GM21390 (cell line): ENCODE measurements at regions not wholly inside any gene's neighbourhood (a gene's known extent, or its start where the extent isn't known, plus 50 kb on each side); places are given as distances from the start of the nearest gene placed in this dataset.

ENCODE experiments used
- ATAC-seq: cut with Tn5 transposase; IDR thresholded peaks from one replicate; pipeline ENCODE4 v1.9.1; 2021; ENCODE audit not compliant: unreplicated experiment

DNA sequence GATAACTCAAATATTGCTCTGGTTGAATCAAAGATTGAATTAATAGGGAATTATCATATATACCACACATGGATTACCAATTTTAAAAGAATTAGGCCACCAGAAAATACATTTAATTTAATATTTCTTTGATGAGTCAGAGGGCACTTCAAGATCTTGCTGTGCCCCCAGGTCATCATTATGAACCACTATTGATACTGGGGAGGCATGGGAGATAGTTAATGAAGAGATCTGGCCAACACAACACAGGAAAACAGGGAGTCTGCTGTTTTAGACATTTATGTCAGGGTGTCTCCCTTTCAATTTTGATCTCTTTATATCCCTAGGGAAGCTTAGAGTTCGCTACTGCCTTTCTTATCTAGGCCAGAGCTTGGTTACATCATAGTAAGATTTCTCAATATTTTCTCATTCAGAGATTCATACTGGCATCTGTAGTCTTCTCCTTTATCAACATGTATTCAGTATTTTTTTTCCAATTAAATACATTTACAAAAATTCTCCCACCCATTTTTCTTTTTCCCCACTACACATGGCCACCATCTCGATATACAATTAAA lies 158.3 kb upstream of the ZFHX3 start:
- no peak for ATAC-seq

DNA sequence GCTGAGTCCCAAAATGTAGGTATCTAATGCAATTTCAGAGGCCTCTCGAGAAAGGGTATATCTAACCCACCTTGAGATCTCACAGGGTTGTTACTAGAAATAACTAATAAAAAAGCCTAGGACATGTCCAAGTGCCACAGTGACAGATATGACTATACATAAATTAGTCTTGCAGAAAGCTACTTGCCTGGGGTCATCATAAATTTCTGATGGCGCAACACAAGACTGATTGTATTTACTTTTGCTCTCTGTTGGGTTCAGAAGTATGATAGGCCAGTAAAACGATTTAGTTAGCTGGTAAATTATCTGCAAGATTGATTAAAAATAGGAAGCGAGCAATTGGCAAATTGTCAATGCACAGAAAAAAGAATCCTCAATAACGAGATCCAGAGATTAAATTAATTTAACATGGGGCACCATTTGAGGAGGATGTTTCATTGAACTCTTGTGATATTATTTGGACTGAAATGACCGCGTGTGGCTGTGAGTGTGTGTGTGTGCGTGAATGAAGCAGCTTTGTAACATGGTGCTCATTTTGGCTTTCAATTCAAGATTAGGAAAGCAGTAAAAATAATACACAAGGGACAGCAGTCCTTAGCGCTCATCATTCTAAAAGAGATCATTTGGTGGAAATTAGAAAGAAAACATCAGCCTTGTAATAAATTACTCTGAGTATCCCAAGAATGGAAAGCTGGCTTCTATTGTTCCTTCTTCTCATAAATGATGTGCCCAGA lies 157.4 kb upstream of the ZFHX3 start:
- ATAC-seq, result no peak

DNA sequence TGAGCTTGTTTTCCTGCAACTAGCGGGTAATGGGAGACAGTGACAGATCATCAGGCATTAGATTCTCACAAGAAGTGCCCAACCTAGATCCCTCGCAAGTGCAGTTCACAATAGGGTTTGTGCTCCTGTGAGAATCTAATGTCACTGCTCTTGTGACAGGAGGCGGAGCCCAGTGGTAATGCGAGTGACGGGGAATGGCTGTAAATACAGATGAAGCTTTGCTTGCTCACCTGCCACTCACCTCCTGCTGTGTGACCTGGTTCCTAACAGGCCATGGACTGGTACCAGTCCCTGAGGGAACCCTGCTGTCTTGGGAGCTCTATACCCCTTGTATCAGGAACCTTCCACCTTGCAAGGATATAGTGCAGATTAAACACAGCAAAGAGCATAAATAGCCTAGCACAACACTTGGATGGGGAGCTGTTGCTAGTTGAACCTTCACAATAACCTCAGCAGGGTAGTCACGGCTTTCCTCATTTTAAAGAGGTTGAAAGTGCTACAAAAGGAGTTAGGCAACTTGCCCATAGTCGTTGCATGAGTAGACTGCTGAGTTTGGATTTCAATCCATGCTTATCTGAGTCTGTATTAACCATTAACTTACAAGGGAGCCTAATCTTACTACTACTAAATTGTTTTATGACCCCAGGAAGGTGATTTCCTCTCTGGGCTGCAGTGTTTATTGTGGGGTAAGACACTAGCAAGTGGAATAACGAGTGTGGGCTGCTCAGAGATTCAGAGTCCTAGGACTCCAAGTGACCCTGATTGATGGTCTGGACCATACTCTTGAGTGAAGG lies 156.6 kb upstream of the ZFHX3 start:
- ATAC-seq, result no peak

DNA sequence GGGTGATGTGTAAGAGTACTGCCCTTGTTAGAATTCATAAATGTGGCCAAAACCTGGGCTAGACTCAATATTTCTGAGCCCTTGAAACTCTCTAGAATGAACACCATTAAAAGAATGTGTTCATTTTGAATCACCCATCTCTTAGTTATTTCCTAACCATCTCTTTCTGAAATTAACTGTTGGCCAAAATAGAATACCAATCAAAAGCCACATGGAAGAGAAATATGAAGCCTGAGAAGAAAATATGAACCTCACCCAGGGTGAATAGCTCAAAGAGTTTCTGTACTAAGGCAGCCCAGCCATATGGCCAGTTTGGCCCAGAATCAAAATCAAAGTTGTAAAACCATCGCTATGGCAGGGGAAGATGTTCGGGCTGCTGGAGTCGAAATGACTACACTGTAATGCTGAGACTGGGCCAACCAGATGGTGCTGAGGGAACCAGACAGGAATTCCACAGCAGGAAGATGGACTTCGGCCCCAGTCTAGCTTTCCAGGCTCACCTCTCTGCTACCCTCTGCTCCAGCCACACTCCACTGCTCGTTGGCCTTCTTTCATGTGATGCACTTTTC lies 154.3 kb upstream of the ZFHX3 start:
- ATAC-seq, result no peak

DNA sequence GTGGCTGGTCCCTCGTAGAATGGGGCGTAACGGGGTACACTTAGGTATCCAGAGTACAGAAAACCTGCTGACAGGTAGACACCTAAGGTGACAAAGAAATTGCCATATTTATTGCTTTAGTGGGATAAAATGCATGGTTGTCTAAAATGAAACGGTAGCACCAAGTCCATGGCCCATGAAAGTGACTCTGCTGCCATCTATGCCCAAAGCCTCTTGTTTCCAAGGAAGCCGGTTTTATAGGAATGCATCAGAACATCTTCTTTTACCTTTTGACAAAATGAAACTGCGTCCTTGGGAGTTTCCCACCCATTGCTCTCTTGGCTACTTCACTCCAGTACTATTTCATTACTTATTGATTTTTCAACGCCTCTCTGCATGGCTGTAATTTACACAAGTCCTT lies 151.3 kb upstream of the ZFHX3 start:
- ATAC-seq, result no peak

DNA sequence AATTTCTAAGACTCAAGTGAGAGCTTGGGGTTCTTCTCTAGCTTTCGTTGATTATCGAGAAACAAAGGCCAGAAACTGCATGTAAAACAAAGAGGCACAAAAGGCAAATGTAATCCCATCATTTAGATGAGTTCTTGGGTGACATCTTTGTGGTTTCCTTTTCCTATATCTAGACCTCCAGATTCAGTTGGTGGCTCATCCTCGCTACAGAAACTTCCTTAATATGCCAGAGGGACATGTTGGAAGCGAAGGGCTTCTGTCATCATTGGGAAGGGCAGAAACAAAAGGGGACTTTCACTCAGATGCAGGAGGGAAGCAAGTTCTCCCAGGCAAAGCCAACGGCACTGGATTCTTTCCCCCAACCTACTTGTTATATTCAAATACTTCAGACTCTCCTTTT lies 150.6 kb upstream of the ZFHX3 start:
- no peak for ATAC-seq

DNA sequence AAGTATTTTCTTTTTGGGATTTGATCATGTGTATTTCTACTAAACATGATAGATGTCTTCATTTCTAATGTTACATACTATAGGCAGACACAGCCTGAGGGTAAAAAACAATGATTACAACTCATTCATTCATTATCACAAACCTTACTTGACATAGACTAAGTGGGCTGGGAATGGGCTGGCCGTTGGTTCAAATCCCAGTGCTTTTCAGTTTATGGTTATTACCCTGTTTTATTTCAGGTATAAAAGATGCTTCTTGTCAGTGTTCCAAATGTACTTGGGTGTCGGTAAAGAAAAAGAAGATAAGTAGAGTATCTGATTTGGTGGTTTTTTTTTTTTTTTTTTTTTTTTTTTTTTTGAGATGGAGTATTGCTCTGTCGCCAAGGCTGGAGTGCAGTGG lies 149.7 kb upstream of the ZFHX3 start:
- ATAC-seq, result no peak

DNA sequence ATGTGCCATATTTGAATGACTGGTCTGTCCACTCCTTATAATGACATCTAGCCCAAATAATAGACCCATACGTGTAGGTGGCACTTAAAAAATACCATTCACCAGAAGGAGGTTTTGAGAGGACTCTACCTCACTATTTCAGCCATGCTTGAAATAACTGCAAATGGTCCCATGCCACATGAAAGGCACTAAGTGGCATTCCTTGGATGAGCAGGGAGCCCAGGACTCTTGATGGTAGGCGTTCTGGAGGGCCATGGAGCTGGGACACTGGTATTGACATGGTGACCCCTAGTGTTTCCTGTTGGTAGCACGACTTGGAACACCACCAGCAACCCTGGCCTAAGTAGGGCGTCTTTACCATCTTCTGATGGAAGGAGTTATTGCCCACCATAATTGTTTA lies 148.7 kb upstream of the ZFHX3 start:
- peak; percentile 82 for ATAC-seq

DNA sequence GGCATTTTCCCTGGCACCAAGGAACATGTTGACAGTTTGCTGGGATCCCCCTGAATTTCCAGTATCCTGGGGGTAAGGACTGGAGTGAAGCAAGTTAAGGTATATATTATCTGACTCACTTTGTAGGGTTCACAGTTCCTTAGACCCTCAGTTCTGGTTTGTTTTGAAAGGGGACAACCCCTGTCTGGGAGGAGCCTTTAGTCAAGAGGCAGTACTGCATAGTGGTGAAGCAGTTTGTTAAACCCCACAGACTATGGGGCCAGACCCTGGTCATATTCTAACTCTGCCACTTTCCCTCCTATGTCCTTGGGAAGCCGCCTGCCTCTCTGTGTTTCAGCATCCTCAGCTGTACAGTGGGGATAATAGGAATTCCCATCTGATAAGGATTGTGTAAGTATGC lies 145.5 kb upstream of the ZFHX3 start:
- ATAC-seq, result no peak

DNA sequence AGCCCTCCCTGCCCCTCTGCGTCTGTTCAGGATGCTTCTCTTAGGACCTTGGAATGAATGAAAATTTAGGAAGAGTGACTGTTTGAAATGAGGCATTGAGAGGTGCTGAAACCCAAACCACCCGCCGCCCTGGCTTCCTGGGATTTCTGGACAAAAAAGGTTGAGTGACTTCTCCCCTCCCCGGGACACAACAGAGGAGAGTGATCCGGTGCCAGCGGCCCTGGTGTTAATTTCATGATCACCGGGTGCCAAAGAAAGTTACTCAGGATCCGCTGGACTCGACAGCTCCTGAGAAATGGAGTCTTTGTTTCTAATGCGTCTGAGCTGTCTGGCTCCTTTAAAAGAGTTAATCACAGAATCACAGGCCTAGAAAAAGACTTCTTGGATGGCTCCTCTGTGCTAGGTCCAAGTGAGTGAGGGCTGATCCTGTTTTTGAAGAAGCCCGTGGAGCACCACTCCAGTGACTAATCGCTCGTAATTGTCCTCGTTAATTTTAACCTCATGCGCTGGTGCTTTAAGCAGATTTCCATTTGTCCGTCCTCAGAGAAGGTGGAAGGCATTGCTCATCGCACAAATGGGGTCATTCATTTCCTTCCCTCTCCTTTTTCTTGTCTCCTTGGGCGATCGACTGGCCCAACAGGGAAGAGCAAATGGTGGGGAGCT lies 144.4 kb upstream of the ZFHX3 start:
- no peak for ATAC-seq

DNA sequence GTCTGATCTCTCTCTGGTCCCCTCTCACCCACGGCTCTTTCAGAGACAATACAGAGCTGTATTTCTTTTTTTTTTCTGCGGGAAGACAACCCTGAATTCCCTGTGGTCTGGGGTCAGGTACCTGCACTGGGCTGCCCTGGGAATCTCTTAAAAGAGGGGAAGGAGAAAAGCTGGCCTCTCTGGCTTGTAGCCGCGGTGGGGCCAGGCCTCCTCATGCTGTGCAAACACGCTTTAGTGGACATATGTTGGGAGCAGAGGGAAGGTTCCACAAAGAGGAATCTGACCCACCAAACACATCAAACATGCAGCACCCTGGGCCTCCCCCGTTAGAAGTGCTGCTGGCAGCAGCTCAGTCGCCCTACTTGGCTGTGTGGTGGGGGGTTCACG lies 143.7 kb upstream of the ZFHX3 start:
- no peak for ATAC-seq

DNA sequence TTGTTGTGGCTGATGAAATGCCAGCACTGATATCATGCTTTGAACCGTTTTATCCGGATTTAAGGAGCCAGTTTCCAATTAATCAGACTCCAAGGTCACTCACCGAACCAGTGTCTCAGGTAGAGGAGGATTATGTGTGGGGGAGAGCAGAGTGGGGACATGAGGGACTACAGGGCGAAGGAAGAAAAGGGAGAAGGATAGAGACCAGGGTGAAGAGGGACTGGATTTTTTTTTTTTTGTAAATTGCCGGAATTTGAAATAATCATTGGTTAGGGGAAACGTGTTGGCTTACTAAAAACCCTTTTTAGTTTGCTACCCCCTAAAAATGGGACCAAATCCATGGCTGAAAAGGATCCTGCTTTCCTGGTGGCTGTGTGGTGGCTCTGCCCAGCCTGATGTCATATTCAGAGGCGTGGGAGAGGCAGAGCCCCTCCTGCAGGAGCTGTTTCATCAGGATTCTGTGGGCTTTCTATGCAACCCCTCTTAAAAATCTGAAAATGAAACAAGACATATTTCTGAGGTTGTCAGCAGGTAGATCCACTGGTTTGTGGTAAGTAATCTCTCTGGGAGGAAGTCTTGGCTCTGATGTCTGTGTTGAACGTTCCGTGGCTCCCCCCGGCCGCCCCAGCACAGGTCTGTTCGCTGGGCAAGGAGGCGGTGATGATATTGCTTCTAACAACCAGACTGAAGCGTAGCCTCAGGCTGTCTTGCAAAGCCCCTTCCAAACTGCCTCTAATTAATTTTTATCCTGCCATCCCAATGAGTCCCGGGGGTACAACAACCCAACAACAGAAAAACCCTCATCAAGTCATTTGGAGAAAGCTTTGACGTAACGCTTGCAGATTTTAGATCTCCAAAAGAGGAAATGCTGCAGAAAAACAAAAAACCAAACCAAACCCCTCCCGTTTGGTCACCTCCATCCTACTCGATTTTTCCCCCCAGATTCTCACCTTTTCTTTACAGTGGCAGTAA lies 143.0 kb upstream of the ZFHX3 start:
- no peak for ATAC-seq

DNA sequence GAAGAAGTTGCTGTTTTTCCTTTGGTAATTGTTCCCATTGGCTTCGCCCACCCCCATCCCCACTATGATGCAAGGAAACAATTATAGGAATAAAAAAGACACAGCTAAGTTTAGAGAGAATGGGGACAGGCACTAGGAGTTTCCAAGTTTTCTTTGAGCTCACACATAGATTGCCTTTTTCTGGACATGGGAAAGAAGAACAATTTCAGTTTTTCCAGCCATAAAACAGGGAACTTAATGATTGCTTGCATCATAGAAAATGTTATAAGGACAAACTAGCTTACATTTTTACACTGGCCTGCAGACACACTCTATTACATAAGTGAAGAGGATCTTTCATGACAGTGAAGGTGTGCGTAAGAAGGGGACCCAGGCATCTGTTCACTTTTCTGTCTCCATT lies 142.3 kb upstream of the ZFHX3 start:
- ATAC-seq, result no peak

DNA sequence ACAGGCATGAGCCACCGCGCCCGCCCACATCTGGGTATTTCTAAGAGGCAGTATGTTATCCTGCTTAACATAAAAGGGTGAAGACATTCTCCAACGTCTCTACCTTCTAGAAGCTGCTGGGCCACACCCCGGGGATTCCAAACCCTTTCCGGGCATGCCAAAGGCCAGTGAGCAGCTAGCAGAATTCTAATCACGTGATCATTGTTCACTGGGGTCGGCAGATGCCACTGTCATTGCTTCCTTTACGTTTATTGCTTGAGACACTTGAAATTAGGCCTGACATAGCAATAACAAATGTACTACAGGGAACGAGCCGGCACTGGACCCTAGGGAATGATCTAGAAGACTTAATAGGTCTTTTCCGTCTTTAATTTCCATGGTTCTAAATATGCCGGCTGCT lies 141.2 kb upstream of the ZFHX3 start:
- no peak for ATAC-seq

DNA sequence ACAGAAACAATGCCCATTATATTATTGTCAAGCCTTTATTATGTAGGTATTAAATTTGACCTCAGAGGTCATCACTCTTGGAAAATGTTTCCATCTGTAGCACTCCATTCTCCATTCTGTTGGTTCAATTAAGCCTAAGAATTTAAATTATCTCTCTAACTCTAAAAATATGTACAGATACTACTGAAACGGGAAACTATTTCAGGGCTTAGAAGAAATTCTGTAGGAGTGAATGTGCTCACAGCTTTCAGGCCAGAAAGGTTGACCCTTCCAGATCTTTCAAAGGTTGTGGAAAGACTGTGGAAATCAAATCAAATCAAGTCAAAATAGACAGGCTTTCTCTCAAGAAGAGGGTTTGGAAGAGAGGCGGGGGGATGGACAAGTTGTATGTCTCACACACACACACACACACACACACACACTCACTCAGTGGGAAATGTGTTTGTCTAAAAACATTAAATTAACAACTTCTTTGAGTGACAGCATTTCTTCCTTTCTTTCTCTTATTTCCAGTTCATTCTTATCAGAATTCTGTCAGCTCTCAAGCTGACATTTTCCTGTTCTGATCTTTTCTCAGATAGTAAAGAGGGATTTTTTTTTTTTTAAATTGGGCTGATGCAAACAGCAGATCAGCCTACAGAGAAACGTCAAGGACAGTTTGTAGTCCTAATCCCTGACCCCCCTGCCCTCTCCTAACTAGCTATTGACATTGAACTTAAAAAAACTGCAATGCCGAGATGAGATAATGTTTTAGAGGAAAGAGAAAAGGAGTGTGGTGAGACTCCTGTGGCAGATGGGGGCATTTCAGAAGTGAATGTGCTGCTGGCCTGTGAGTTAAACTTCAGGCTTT lies 139.0 kb upstream of the ZFHX3 start:
- ATAC-seq, result no peak

DNA sequence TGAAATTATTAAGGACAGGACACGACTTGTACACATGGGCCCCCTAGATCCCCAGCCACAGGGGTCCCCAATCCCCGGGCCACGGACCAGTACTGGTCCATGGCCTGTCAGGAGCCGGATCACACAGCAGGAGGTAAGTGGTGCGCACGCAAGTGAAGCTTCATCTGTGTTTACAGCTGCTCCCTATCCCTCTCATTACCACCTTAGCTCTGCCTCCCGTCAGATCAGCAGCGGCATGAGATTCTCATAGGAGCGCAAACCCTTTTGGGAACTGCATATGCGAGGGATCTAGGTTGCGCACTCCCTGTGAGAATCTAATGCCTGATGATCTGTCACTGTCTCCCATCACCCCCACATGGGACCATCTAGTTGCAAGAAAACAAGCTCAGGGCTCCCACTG lies 137.8 kb upstream of the ZFHX3 start:
- no peak for ATAC-seq

DNA sequence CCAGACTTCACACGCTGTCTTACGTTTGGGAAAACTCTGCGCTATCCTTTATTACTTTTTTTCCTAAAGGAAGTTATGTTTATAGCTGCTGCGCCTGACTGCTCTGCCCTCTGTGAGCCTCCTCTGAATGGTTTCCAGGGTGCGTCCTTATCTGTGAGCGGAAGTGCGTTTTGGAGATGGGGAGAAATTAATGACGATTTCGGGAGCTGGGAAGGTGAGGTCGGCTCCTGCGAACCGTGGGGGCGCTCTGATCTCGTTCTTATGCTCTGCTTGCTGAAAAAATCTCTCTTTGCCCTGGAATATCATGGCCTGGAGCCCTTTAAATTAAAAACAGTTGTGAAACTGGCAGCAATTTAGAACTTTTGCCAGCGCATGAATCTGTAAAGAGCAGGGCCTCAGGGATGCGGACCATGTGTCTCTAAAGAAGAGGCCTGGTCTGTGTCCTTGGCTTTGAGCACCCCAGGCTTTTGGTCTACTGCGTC lies 135.7 kb upstream of the ZFHX3 start:
- ATAC-seq, result no peak

DNA sequence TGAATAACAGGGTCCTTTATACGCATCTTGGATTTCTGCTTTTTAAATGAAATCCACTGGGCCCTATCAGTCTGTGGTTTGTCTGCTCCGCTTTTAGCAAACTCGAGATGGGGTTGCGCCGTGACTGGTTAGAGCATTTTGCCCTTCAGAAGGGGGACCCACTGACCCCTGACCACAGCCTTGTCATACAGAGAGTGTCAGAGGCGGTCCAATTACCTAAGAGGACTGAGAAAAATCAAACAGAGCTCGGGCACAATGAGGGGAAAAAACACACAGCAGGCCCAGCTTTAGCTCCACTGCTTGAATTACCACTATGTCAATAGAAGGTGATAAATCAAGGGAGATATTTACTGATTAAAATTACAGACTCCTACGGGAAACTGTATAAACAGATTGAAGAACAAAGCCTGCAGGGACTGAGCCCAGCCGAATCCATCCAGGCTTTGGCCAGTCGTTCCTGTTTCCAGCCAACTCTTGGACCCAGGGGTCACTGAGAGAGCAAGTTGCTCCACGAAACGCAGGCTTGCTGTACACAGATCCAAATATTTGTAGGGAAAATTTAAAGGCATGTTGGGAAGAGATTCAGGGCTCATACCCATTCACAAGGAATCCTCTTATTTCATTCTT lies 131.9 kb upstream of the ZFHX3 start:
- ATAC-seq, result no peak
